Lower leg skin (tissue), 3 donors: ENCODE measurements at regions not wholly inside any gene's neighbourhood (a gene's known extent, or its start where the extent isn't known, plus 50 kb on each side); places are given as distances from the start of the nearest gene placed in this dataset.
"Not testable (repeated sequence)": the region's sequence is repeated elsewhere in the genome, so short reads cannot be mapped to it uniquely, and the experiment has no call there.

ENCODE experiments used
- POLR2A ChIP-seq, 2 donors: fragments of 450-650 bp; IDR thresholded peaks; one replicate each; pipeline ENCODE4 v1.6.1; 2016 to 2017; ENCODE audit warnings: antibody characterized with exemption in 2 of 2, mild to moderate bottlenecking in 1 of 2, moderate library complexity in 1 of 2
- TF ChIP-seq, protein P1 (sequence below), 3 donors: fragments of 450-650 bp; IDR thresholded peaks; one replicate each; pipeline ENCODE4 v1.5.1; 2016; ENCODE audit warnings: antibody characterized with exemption in 3 of 3, mild to moderate bottlenecking in 3 of 3, moderate library complexity in 2 of 3

GRCh38 chr9:65426813-65427212 is 141.8 kb upstream of the FOXD4L5 start:
- TF ChIP-seq, protein P1, sequence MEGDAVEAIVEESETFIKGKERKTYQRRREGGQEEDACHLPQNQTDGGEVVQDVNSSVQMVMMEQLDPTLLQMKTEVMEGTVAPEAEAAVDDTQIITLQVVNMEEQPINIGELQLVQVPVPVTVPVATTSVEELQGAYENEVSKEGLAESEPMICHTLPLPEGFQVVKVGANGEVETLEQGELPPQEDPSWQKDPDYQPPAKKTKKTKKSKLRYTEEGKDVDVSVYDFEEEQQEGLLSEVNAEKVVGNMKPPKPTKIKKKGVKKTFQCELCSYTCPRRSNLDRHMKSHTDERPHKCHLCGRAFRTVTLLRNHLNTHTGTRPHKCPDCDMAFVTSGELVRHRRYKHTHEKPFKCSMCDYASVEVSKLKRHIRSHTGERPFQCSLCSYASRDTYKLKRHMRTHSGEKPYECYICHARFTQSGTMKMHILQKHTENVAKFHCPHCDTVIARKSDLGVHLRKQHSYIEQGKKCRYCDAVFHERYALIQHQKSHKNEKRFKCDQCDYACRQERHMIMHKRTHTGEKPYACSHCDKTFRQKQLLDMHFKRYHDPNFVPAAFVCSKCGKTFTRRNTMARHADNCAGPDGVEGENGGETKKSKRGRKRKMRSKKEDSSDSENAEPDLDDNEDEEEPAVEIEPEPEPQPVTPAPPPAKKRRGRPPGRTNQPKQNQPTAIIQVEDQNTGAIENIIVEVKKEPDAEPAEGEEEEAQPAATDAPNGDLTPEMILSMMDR (IDR thresholded peaks at IDR 0.05) = not testable (repeated sequence)
- not testable (repeated sequence) for TF ChIP-seq POLR2A (IDR thresholded peaks at IDR 0.05)
